HCT116 (cell line): ENCODE measurements at regions not wholly inside any gene's neighbourhood (a gene's known extent, or its start where the extent isn't known, plus 50 kb on each side); places are given as distances from the start of the nearest gene placed in this dataset.

Experiments used
- ATAC-seq: fragments of 200-7000 bp; cut with Tn5 transposase; 2 replicates; pipeline ENCODE4 v1.9.1; 2020; ENCODE audit warnings: mild to moderate bottlenecking, moderate library complexity
- BruUV-seq: library from RNA; stranded (reverse); fragments of 400-500 nt; replicated peaks from 2 replicates; lab custom pipeline; 2021; lab: Mats Ljungman, UMichigan
- CTCF ChIA-PET: fragments of 300-600 bp; sonication (Branson Sonifier 250); formaldehyde crosslinking; loops from one replicate; lab custom pipeline; 2021; ENCODE audit warnings: antibody characterized with exemption; lab: Charles Lee
- POLR2A ChIA-PET: fragments of 300-600, 350-600 bp; sonication (Branson Sonifier 250); formaldehyde crosslinking; loops from one replicate; lab custom pipeline; 2021; ENCODE audit warnings: antibody characterized with exemption; lab: Charles Lee
- RAD21 ChIA-PET, 2 experiments: fragments of 300-600 bp; sonication (Branson Sonifier 250); formaldehyde crosslinking; loops; one replicate each; lab custom pipeline; 2023; ENCODE audit warnings: low total read pairs in 2 of 2; ENCODE audit not compliant: uncharacterized antibody in 2 of 2, unreplicated experiment in 2 of 2, low non-redundant PET in 1 of 2; lab: Charles Lee
- DNase-seq: peaks from one replicate; pipeline ENCODE4 v3.0.0-alpha.2; 2010; ENCODE audit warnings: low read depth, low spot score
- H2AFZ ChIP-seq: fragments of 200-600 bp; shearing (Covaris generic), sonication (generic); 2 replicates; pipeline ENCODE4 v1.6.1; 2017; ENCODE audit warnings: low read depth, mixed run types, mixed read lengths, antibody characterized with exemption, low read length; ENCODE audit not compliant: poor library complexity, severe bottlenecking
- H3K27ac ChIP-seq: 2 replicates; pipeline ENCODE4 v1.5.1; 2012; ENCODE audit warnings: low read depth, low read length
- H3K27me3 ChIP-seq: fragments of 200-600 bp; sonication (generic); 2 replicates; pipeline ENCODE4 v1.6.1; 2016; ENCODE audit warnings: mixed run types, low read length, mixed read lengths; ENCODE audit not compliant: insufficient read depth
- H3K36me3 ChIP-seq, 2 experiments: fragments of 200-500 bp in 1 of 2; fragments of 200-600 bp in 1 of 2; sonication (Bioruptor generic) in 1 of 2; sonication (generic) in 1 of 2; 2 replicates each; pipeline versions ENCODE4 v1.5.1 to v1.6.1; 2014 to 2016; ENCODE audit warnings: low read length in 2 of 2, inconsistent platforms in 1 of 2, mixed read lengths in 1 of 2, mixed run types in 1 of 2; ENCODE audit not compliant: insufficient read depth in 2 of 2, control insufficient read depth in 1 of 2
- H3K4me1 ChIP-seq, 2 experiments: fragments of 200-600 bp in 1 of 2; sonication (generic) in 1 of 2; 2 replicates each; pipeline versions ENCODE4 v1.5.1 to v1.6.1; 2012 to 2017; ENCODE audit warnings: low read length in 2 of 2, inconsistent platforms in 1 of 2, mild to moderate bottlenecking in 1 of 2, mixed read lengths in 1 of 2, mixed run types in 1 of 2, moderate library complexity in 1 of 2; ENCODE audit not compliant: insufficient read depth in 2 of 2, control insufficient read depth in 1 of 2
- H3K4me2 ChIP-seq: fragments of 200-600 bp; sonication (generic); 2 replicates; pipeline ENCODE4 v1.6.1; 2017; ENCODE audit warnings: mixed run types, low read length, mixed read lengths
- H3K4me3 ChIP-seq, 2 experiments: fragments of 200-600 bp in 1 of 2; sonication (generic) in 1 of 2; replicated peaks in 1 of 2; 2 replicates each; pipeline ENCODE4 v1.5.1; 2011 to 2016; ENCODE audit warnings: low read length in 2 of 2, control low read depth in 1 of 2, low read depth in 1 of 2, mild to moderate bottlenecking in 1 of 2, mixed read lengths in 1 of 2, mixed run types in 1 of 2
- H3K79me2 ChIP-seq: fragments of 200-600 bp; sonication (generic); 2 replicates; pipeline ENCODE4 v1.6.1; 2017; ENCODE audit warnings: mild to moderate bottlenecking, mixed run types, low read length, moderate library complexity, mixed read lengths; ENCODE audit not compliant: insufficient read depth
- H3K9ac ChIP-seq: fragments of 200-600 bp; sonication (generic); 2 replicates; pipeline ENCODE4 v1.6.1; 2016; ENCODE audit warnings: low read length, mixed read lengths
- H3K9me2 ChIP-seq: fragments of 200-600 bp; sonication (generic), shearing (Covaris generic); 2 replicates; pipeline ENCODE4 v1.6.1; 2017; ENCODE audit warnings: mixed run types, mild to moderate bottlenecking, moderate library complexity; ENCODE audit not compliant: insufficient read depth
- H3K9me3 ChIP-seq, 2 experiments: fragments of 200-500 bp in 1 of 2; fragments of 200-600 bp in 1 of 2; sonication (Bioruptor generic) in 1 of 2; sonication (generic) in 1 of 2; 2 replicates each; pipeline ENCODE4 v1.6.1; 2014 to 2017; ENCODE audit warnings: low read length in 2 of 2, mixed read lengths in 2 of 2, inconsistent platforms in 1 of 2, low read depth in 1 of 2, mild to moderate bottlenecking in 1 of 2, mixed run types in 1 of 2, moderate library complexity in 1 of 2; ENCODE audit not compliant: control insufficient read depth in 1 of 2, insufficient read depth in 1 of 2
- H4K20me1 ChIP-seq: fragments of 200-600 bp; sonication (generic), shearing (Covaris generic); 2 replicates; pipeline ENCODE4 v1.6.1; 2017; ENCODE audit warnings: mixed run types, mild to moderate bottlenecking, moderate library complexity; ENCODE audit not compliant: insufficient read depth
- ATF3 ChIP-seq: IDR thresholded peaks from 2 replicates; pipeline ENCODE4 v1.6.1; 2012
- CBX3 ChIP-seq: IDR thresholded peaks from 2 replicates; pipeline ENCODE4 v1.6.1; 2012; ENCODE audit warnings: low read depth
- CTCF ChIP-seq, 3 experiments: fragments of 200-600 bp in 1 of 3; sonication (generic) in 1 of 3; IDR thresholded peaks in 2 of 3; conservative IDR thresholded peaks in 1 of 3; 2 replicates each; pipeline ENCODE4 v1.5.1; 2012 to 2017; ENCODE audit warnings: low read depth in 2 of 3, low read length in 2 of 3, antibody characterized with exemption in 1 of 3, borderline replicate concordance in 1 of 3, control low read depth in 1 of 3, mild to moderate bottlenecking in 1 of 3, mixed read lengths in 1 of 3, mixed run types in 1 of 3, moderate library complexity in 1 of 3; ENCODE audit not compliant: insufficient read depth in 1 of 3
- EGR1 ChIP-seq: IDR thresholded peaks from 2 replicates; pipeline ENCODE4 v1.6.1; 2012; ENCODE audit warnings: low read depth
- ELF1 ChIP-seq: IDR thresholded peaks from 2 replicates; pipeline ENCODE4 v1.6.1; 2012; ENCODE audit warnings: low read depth, borderline replicate concordance
- FOSL1 ChIP-seq: IDR thresholded peaks from 2 replicates; pipeline ENCODE4 v1.6.1; 2012; ENCODE audit warnings: low read depth
- JUND ChIP-seq: IDR thresholded peaks from 2 replicates; pipeline ENCODE4 v1.6.1; 2012
- POLR2A ChIP-seq: IDR thresholded peaks from 2 replicates; pipeline ENCODE4 v1.7.0; 2011; ENCODE audit warnings: borderline replicate concordance; ENCODE audit not compliant: insufficient read depth, insufficient read length; ENCODE audit errors: extremely low read depth
- RAD21 ChIP-seq: IDR thresholded peaks from 2 replicates; pipeline ENCODE4 v1.6.1; 2012; ENCODE audit warnings: low read depth, mild to moderate bottlenecking
- REST ChIP-seq: IDR thresholded peaks from 2 replicates; pipeline ENCODE4 v1.6.1; 2012; ENCODE audit warnings: low read depth
- SIN3A ChIP-seq: IDR thresholded peaks from 2 replicates; pipeline ENCODE4 v1.6.1; 2012; ENCODE audit warnings: low read depth
- SP1 ChIP-seq: IDR thresholded peaks from 2 replicates; pipeline ENCODE4 v1.6.1; 2012; ENCODE audit warnings: low read depth
- SRF ChIP-seq: IDR thresholded peaks from 2 replicates; pipeline ENCODE4 v1.6.1; 2012; ENCODE audit warnings: low read depth
- ZBTB33 ChIP-seq: IDR thresholded peaks from 2 replicates; pipeline ENCODE4 v1.6.1; 2011; ENCODE audit warnings: mild to moderate bottlenecking, low read length, moderate library complexity; ENCODE audit not compliant: insufficient replicate concordance; ENCODE audit errors: extremely low read depth
- ZNF274 ChIP-seq: fragments of 200-500 bp; sonication (Bioruptor generic); IDR thresholded peaks from 2 replicates; pipeline ENCODE4 v1.6.1; 2014; ENCODE audit warnings: mild to moderate bottlenecking, low read depth, low read length, inconsistent platforms
- intact Hi-C: fragments of 100-400 bp; cut with micrococcal nuclease; formaldehyde crosslinking; loops from 2 replicates; pipeline ENCODE4 v1.10.0; 2022

DNA sequence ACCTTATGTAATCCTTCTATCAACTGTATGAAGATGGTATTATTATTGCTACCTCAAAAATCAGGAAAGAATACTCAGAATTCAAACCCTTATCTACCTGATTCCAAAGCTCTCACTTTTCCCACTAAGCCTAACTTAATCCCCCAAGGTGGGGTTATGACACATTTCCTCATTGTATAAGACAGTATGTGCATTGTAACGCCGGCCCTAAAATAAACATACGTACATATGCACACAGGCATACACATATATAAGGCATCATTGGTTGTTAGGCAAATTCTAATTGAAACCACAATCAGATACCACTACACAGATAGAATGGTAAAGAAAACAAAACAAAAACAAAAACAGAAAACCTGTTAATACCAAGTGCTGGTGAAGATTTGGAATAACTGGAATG is 556.5 kb downstream of the INHBA start:
- no peak for TF ChIP-seq ZBTB33
- TF ChIP-seq CTCF (IDR thresholded peaks at IDR 0.05 in 2 of 3, conservative IDR thresholded peaks at IDR 0.05 in 1 of 3; ENCODE audit: borderline replicate concordance in 1 of 3, insufficient read depth in 1 of 3, low read depth in 2 of 3, low read length in 2 of 3), result no peak
- no peak for TF ChIP-seq RAD21
- no peak for TF ChIP-seq ELF1
- no peak for TF ChIP-seq EGR1
- TF ChIP-seq POLR2A, result no peak
- no peak for TF ChIP-seq SIN3A
- TF ChIP-seq REST, result no peak
- no peak for TF ChIP-seq ATF3
- TF ChIP-seq ZNF274, result no peak
- no peak for TF ChIP-seq SP1
- TF ChIP-seq SRF, result no peak
- TF ChIP-seq CBX3, result no peak
- TF ChIP-seq JUND, result no peak
- TF ChIP-seq FOSL1, result no peak
- ChIA-PET RAD21 (no interaction called here), CTCF (no interaction called here), POLR2A (no interaction called here)
- BruUV-seq, result no TSS peak
- Histone ChIP-seq H2AFZ (no peak overlapping the region), H3K27ac (no peak overlapping the region), H4K20me1 (no peaks in the 10 kb centered on the region), H3K4me3 (no peak overlapping the region), H3K79me2 (no peaks in the 10 kb centered on the region), H3K4me1 (peaks cover 0 to 7% of the 10 kb centered on the region in 2 experiments; a peak in 1 of 4 replicates), H3K27me3 (no peaks in the 10 kb centered on the region), H3K9me2 (no peaks in the 10 kb centered on the region), H3K9ac (no peak overlapping the region), H3K4me2 (no peak overlapping the region), H3K36me3 (no peaks in the 10 kb centered on the region), H3K9me3 (no peaks in the 10 kb centered on the region)
- ATAC-seq, result no peak
- no peak for DNase-seq
- intact Hi-C loops, result no loop called here
